Heart left ventricle (tissue), 13 donors: ENCODE measurements at regions not wholly inside any gene's neighbourhood (a gene's known extent, or its start where the extent isn't known, plus 50 kb on each side); places are given as distances from the start of the nearest gene placed in this dataset.
"Not testable (repeated sequence)": the region's sequence is repeated elsewhere in the genome, so short reads cannot be mapped to it uniquely, and the experiment has no call there.

ENCODE experiments used
- CTCF ChIP-seq, 12 donors: fragments of 200-600 bp; sonication (generic) in 4 of 12; IDR thresholded peaks; one replicate each; pipeline versions ENCODE4 v1.5.0 to v1.8.0; 2018 to 2022; ENCODE audit warnings: antibody characterized with exemption in 12 of 12, mild to moderate bottlenecking in 5 of 12
- POLR2A ChIP-seq, 2 donors: fragments of 450-650 bp; IDR thresholded peaks; one replicate each; pipeline ENCODE4 v1.6.1; 2017; ENCODE audit warnings: antibody characterized with exemption in 2 of 2, mild to moderate bottlenecking in 2 of 2, moderate library complexity in 2 of 2
- donor health status: ischemic (EF 13 %, LVEDD 7.1; RV severe dilation, severe dysfunction).
- donor health status: DM: no; HTN: yes; CAD: no.
- donor health status: DM: no; HTN: no; CAD: no.
- donor health status: ischemic (EF 25% LVEDD 6.9; RV normal size, moderate dysfunction).
- donor health status: ischemic (EF 25% LVEDD 5.7; RV mildly dilated, moderate dysfunction).
- donor health status: ischemic (EF 35%, LVEDD 5.7; RV mildly dilated, moderate dysfunction).
- donor health status: nonischemic (EF 11% LVEDD 7.7; RV severe dilation, severe dysfunction).
- donor health status: DM: yes; HTN: yes; CAD: no.
- donor health status: PGD.
- donor health status: ischemic (EF 29% LVEDD 5.4; RV normal size, mild dysfunction).
- donor health status: nonischemic (EF 23%, LVEDD 6.1; RV moderate dilation, normal function).

GRCh38 chr21:27893619-27894018 lies 926.7 kb upstream of the ADAMTS5 start:
- not testable (repeated sequence) for TF ChIP-seq CTCF, POLR2A (IDR thresholded peaks at IDR 0.05)
